NT2/D1 (cell line): ENCODE measurements at regions not wholly inside any gene's neighbourhood (a gene's known extent, or its start where the extent isn't known, plus 50 kb on each side); places are given as distances from the start of the nearest gene placed in this dataset.
"Not testable (repeated sequence)": the region's sequence is repeated elsewhere in the genome, so short reads cannot be mapped to it uniquely, and the experiment has no call there.

Experiments
- DNase-seq: peaks from one replicate; pipeline ENCODE4 v3.0.0-alpha.2; 2011; ENCODE audit warnings: low read depth, low spot score
- H3K27me3 ChIP-seq: 2 replicates; pipeline ENCODE4 v1.6.0; 2011; ENCODE audit warnings: mild to moderate bottlenecking; ENCODE audit not compliant: insufficient read length, insufficient read depth
- H3K36me3 ChIP-seq: 2 replicates; pipeline ENCODE4 v1.6.1; 2011; ENCODE audit warnings: mild to moderate bottlenecking, low read length, mixed read lengths; ENCODE audit not compliant: insufficient read depth, insufficient read length
- H3K4me1 ChIP-seq: 2 replicates; pipeline ENCODE4 v1.5.1; 2011; ENCODE audit not compliant: insufficient read depth, insufficient read length
- H3K4me3 ChIP-seq: 2 replicates; pipeline ENCODE4 v1.5.1; 2011; ENCODE audit warnings: low read depth; ENCODE audit not compliant: insufficient read length
- H3K9ac ChIP-seq: 2 replicates; pipeline ENCODE4 v1.6.0; 2011; ENCODE audit warnings: low read depth; ENCODE audit not compliant: insufficient read length
- H3K9me3 ChIP-seq: 2 replicates; pipeline ENCODE4 v1.5.1; 2011; ENCODE audit warnings: mild to moderate bottlenecking, low read length; ENCODE audit not compliant: insufficient read depth
- SUZ12 ChIP-seq: IDR thresholded peaks from 2 replicates; pipeline ENCODE4 v1.6.1; 2011; ENCODE audit not compliant: insufficient read length, insufficient read depth; ENCODE audit errors: extremely low read depth
- YY1 ChIP-seq: IDR thresholded peaks from 2 replicates; pipeline ENCODE4 v1.6.1; 2011; ENCODE audit not compliant: insufficient read length, insufficient read depth
- ZNF274 ChIP-seq: IDR thresholded peaks from 2 replicates; pipeline ENCODE4 v1.6.1; 2011; ENCODE audit warnings: mild to moderate bottlenecking, low read depth, low read length

- Histone ChIP-seq H3K9me3 (no peaks in the 10 kb centered on the region), H3K4me1 (no peaks in the 10 kb centered on the region), H3K9ac (no peak overlapping the region), H3K4me3 (no peak overlapping the region), H3K27me3 (no peaks in the 10 kb centered on the region), H3K36me3 (no peaks in the 10 kb centered on the region)
- no peak for DNase-seq
- TF ChIP-seq ZNF274 (no peak), SUZ12 (no peak), YY1 (no peak)
Measured at GRCh38 chr18:24603151-24603550, 142.7 kb downstream of the HRH4 start.

GRCh38 chr18:24605444-24605843 lies 145.0 kb downstream of the HRH4 start:
- H3K36me3 ChIP-seq: no peaks in the 10 kb centered on the region
- H3K4me1 ChIP-seq: no peaks in the 10 kb centered on the region
- H3K4me3 ChIP-seq: no peak overlapping the region
- H3K9ac ChIP-seq: no peak overlapping the region
- TF ChIP-seq SUZ12 (no peak), ZNF274 (no peak), YY1 (no peak)
- no peak for DNase-seq
- no peaks in the 10 kb centered on the region for H3K27me3 ChIP-seq
- no peaks in the 10 kb centered on the region for H3K9me3 ChIP-seq

DNA sequence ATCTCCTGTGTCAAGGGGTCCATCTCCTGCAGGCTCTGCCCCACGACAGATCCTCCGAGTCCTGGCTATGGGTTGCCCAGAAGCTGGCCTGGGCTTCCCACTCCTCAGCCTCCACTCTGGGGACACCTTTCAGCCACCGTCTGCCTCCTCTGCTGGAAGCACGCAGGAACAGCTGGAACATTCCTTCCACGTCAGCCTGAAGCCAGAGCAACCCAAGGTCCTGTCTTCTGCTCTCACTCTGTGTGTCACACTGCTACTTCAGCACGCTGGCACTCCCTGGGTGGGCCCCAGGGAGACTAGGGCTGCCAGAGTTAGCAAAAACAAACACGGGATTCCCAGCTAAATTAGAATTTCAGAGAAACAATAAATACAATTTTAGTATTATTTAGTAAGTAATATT lies 148.8 kb downstream of the HRH4 start:
- Histone ChIP-seq H3K36me3 (no peaks in the 10 kb centered on the region), H3K27me3 (no peaks in the 10 kb centered on the region), H3K9me3 (no peaks in the 10 kb centered on the region), H3K4me1 (no peaks in the 10 kb centered on the region), H3K9ac (no peak overlapping the region), H3K4me3 (no peak overlapping the region)
- no peak for TF ChIP-seq YY1
- no peak for TF ChIP-seq SUZ12
- no peak for TF ChIP-seq ZNF274
- DNase-seq: no peak

DNA sequence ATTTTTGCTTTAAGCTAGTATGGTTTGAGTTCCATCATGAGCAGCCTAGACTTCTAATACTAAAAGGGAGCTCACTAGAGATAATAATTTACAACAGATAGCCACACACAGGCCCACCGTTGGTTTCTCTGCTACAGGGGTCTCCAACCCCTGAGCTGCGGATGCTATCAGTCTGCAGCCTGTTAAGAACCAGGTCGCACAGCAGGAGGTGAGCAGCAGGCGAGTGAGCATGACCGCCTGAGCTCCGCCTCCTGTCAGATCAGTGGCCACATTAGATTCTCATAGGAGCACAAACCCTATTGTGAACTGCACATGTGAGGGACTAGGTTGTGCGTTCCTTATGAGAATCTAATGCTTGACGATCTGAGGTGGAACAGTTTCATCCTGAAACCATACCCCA lies 150.6 kb downstream of the HRH4 start:
- Histone ChIP-seq H3K27me3 (no peaks in the 10 kb centered on the region), H3K9me3 (no peaks in the 10 kb centered on the region), H3K9ac (no peak overlapping the region), H3K36me3 (no peaks in the 10 kb centered on the region), H3K4me1 (no peaks in the 10 kb centered on the region), H3K4me3 (no peak overlapping the region)
- DNase-seq: no peak
- TF ChIP-seq ZNF274 (no peak), SUZ12 (no peak), YY1 (no peak)

DNA sequence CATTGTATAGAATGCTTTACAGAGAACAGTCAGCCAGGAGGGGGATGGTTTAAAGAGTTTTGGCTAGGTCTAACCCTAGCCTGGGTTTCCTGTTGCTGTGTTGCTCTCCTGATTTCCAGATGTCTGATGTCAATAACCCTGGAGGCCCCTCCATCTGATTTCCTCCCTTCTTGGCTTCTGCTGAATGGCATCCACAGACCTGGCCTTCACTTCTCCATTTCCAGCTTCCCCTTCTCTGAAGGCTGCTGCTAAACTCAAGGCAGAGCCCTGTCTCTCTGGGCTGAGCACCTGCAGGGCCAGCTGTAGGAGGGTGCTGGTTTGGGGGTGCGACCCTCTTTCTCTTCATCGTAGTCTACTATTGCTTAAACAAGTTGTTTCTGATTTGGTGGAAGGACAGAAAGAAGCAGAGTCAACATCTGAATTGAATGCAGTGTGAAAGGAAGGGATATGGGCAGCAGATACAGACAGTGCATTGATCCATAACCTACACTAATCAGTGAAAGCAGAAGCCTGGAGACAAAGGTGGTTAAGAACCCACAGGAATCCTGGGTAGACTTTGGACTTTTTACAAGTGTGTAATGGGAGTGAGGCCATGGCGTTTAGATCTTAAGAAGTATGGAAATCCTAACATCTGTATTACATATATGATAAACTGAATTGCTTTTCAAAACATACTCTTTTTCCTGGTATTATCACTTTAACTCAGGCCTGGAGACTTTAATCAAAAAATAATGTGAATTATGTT lies 153.6 kb downstream of the HRH4 start:
- Histone ChIP-seq H3K4me1 (no peaks in the 10 kb centered on the region), H3K4me3 (no peak overlapping the region), H3K9ac (no peak overlapping the region), H3K36me3 (no peaks in the 10 kb centered on the region), H3K27me3 (no peaks in the 10 kb centered on the region), H3K9me3 (no peaks in the 10 kb centered on the region)
- no peak for DNase-seq
- TF ChIP-seq SUZ12: no peak
- TF ChIP-seq YY1: no peak
- no peak for TF ChIP-seq ZNF274

DNA sequence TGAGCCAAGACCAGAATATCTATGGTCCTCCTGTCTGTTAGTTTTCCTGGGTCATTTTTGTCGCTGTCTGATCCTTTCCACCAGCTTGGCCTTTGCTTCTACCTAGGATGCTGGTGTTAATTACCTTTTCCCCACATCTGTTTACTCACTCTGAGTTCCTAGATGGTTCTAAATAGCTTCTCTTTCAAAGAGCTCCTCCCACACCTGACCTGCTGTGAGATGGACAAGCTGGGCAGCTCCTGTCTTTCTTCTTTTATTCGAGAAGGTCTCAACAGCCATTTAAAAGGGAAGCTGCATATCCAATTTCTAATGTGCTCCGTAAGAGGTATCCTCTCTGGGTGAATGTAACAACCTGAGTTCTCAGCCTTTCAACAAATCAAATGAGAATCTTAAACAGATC lies 156.2 kb downstream of the HRH4 start:
- no peak for TF ChIP-seq SUZ12
- no peak for TF ChIP-seq YY1
- no peak for TF ChIP-seq ZNF274
- no peaks in the 10 kb centered on the region for H3K4me1 ChIP-seq
- no peaks in the 10 kb centered on the region for H3K36me3 ChIP-seq
- H3K9me3 ChIP-seq: no peaks in the 10 kb centered on the region
- no peak overlapping the region for H3K4me3 ChIP-seq
- H3K27me3 ChIP-seq: no peaks in the 10 kb centered on the region
- peak; percentile 22 for DNase-seq
- no peak overlapping the region for H3K9ac ChIP-seq

DNA sequence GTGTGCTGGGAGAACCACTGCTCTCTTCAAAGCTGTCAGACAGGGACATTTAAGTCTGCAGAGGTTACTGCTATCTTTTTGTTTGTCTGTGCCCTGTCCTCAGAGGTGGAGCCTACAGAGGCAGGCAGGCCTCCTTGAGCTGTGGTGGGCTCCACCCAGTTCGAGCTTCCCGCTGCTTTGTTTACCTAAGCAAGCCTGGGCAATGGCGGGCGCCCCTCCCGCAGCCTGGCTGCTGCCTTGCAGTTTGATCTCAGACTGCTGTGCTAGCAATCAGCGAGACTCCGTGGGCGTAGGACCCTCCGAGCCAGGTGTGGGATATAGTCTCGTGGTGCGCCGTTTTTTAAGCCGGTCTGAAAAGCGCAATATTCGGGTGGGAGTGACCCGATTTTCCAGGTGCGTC lies 164.0 kb downstream of the HRH4 start:
- H3K9ac ChIP-seq, H3K27me3 ChIP-seq, DNase-seq, H3K4me3 ChIP-seq, H3K4me1 ChIP-seq, H3K36me3 ChIP-seq: not testable (repeated sequence)
- H3K9me3 ChIP-seq: peaks cover 11% of the 10 kb centered on the region; the same call in 1 of the 2 replicates
